Transverse colon (tissue), 4 donors: ENCODE measurements at regions not wholly inside any gene's neighbourhood (a gene's known extent, or its start where the extent isn't known, plus 50 kb on each side); places are given as distances from the start of the nearest gene placed in this dataset.

Experiments
- DNase-seq: peaks from one replicate; pipeline ENCODE4 v3.0.0-alpha.2; 2019
- H3K27ac ChIP-seq, 4 donors: fragments of 200-600 bp; sonication (generic); 2 replicates each; pipeline ENCODE4 v1.5.1; 2016 to 2018; ENCODE audit warnings: inconsistent platforms in 4 of 4
- H3K27me3 ChIP-seq: fragments of 200-600 bp; sonication (generic); 2 replicates; pipeline ENCODE4 v1.5.1; 2017; ENCODE audit warnings: inconsistent platforms
- H3K36me3 ChIP-seq, 4 donors: fragments of 200-600 bp; sonication (generic); 2 replicates each; pipeline ENCODE4 v1.5.1; 2017 to 2019; ENCODE audit warnings: inconsistent platforms in 4 of 4
- H3K4me1 ChIP-seq, 4 donors: fragments of 200-600 bp; sonication (generic); 2 replicates each; pipeline ENCODE4 v1.5.1; 2017 to 2020; ENCODE audit warnings: inconsistent platforms in 4 of 4
- H3K4me3 ChIP-seq, 4 donors: fragments of 200-600 bp; sonication (generic); 1 replicate in 1 of 4; 2 replicates in 3 of 4; pipeline versions ENCODE4 v1.5.1 to v1.6.1; 2017 to 2019; ENCODE audit warnings: inconsistent platforms in 4 of 4
- H3K9me3 ChIP-seq, 2 donors: fragments of 200-600 bp; sonication (generic); 2 replicates each; pipeline ENCODE4 v1.5.1; 2017 to 2019; ENCODE audit warnings: inconsistent platforms in 2 of 2
- CTCF ChIP-seq, 5 experiments: fragments of 200-600 bp in 3 of 5; fragments of 450-650 bp in 2 of 5; sonication (generic) in 3 of 5; IDR thresholded peaks; 1 replicate in 2 of 5; 2 replicates in 3 of 5; pipeline ENCODE4 v1.5.1; 2016 to 2017; ENCODE audit warnings: antibody characterized with exemption in 5 of 5, inconsistent platforms in 3 of 5, mild to moderate bottlenecking in 2 of 5, moderate library complexity in 1 of 5
- EP300 ChIP-seq: sonication (generic); formaldehyde crosslinking; IDR thresholded peaks from one replicate; pipeline ENCODE4 v1.6.1; 2017; ENCODE audit warnings: antibody characterized with exemption, low read depth
- POLR2A ChIP-seq: fragments of 450-650 bp; IDR thresholded peaks from one replicate; pipeline ENCODE4 v1.6.1; 2016; ENCODE audit warnings: antibody characterized with exemption, mild to moderate bottlenecking, moderate library complexity
- POLR2AphosphoS5 ChIP-seq, 3 donors: sonication (generic); formaldehyde crosslinking; IDR thresholded peaks; one replicate each; pipeline ENCODE4 v1.6.1; 2016; ENCODE audit warnings: antibody characterized with exemption in 3 of 3
- WGBS, 2 donors: methylation state at CpG; one replicate each; pipeline ENCODE4 v1.1.5; 2018; ENCODE audit warnings: low coverage in 1 of 2; 5-methylcytosine and 5-hydroxymethylcytosine counted together
- in situ Hi-C, 4 donors: fragments of 200-750 bp; cut with MboI; loops; one replicate each; pipeline versions ENCODE4 v1.15.0 to v1.15.1; 2017; ENCODE audit warnings: low sequenced_read_pairs in 3 of 4, low pct_ligation_motif_present in 1 of 4, low pct_unique_long_range_greater_than_20kb in 1 of 4
- intact Hi-C: fragments of 100-400 bp; cut with DNase I; formaldehyde crosslinking; loops from one replicate; pipeline ENCODE4 v1.15.1; 2023; ENCODE audit warnings: low total_unique reads

GRCh38 chr16:26276289-26276688 is 584.5 kb downstream of the HS3ST4 start:
- H3K36me3 ChIP-seq: no peaks in the 10 kb centered on the region
- in situ Hi-C loops (loop anchor here in 1 of 4 donors (25.0 kb wide), 1 partner anchor 111 kb away; no protein-coding TSS in a partner anchor), intact Hi-C loops (no loop called here)
- H3K4me1 ChIP-seq: no peaks in the 10 kb centered on the region
- WGBS, 2 donors: 73 to 74% methylated on average over 3 to 4 of the region's 4 CpGs
- TF ChIP-seq POLR2A: no peak
- TF ChIP-seq POLR2AphosphoS5 (IDR thresholded peaks at IDR 0.05): no peak
- H3K9me3 ChIP-seq: no peaks in the 10 kb centered on the region
- H3K4me3 ChIP-seq: no peak overlapping the region
- DNase-seq: no peak
- H3K27me3 ChIP-seq: no peaks in the 10 kb centered on the region
- H3K27ac ChIP-seq: no peak overlapping the region

GRCh38 chr16:26281381-26282110 is 589.8 kb downstream of the HS3ST4 start:
- DNase-seq: no peak
- no peak for TF ChIP-seq POLR2A
- Histone ChIP-seq H3K4me1 (no peaks in the 10 kb centered on the region), H3K27ac (no peak overlapping the region), H3K36me3 (no peaks in the 10 kb centered on the region), H3K4me3 (no peak overlapping the region), H3K27me3 (no peaks in the 10 kb centered on the region), H3K9me3 (no peaks in the 10 kb centered on the region)
- intact Hi-C loops (no loop called here), in situ Hi-C loops (loop anchor here in 1 of 4 donors (25.0 kb wide), 1 partner anchor 106 kb away; no protein-coding TSS in a partner anchor)
- WGBS, 2 donors: 60 to 68% methylated on average over 3 to 8 of the region's 8 CpGs

DNA sequence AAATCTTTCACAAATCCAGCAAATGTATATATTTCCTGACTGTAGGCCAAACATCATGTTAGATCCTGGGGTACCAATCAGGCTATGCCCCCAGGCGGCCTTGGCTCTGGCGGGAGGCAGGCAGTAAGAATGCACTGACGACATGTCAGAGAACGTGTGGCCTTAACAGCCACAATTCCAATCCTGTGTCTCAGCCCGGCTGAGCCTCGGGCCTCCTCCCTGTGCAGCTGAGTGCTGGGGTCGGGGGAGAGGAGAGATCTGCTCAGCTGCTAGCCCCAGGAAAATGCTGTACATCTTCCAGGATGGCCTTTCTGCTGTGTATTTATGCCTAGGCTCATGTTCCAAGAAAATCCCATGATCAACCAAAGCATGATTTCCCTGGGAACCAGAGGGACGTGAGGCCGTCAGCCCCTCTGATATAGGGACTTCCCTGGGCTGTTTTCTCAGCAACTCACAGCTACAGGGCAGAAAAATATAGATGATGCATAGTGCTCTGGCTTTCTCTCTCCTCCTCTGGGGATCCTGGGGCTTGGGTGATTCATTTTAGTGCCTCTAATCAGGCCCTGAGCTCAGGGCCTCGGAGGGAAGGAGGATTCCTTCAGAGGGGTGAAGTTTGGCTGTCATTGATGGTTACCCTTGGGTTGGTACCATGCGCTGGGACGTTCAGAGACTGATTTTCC is 604.0 kb downstream of the HS3ST4 start:
- TF ChIP-seq EP300 (no peak), POLR2AphosphoS5 (IDR thresholded peaks at IDR 0.05) (no peak), POLR2A (no peak), CTCF (IDR thresholded peaks at IDR 0.05) (no peak)
- H3K36me3 ChIP-seq: no peaks in the 10 kb centered on the region
- no peak overlapping the region for H3K4me3 ChIP-seq
- H3K9me3 ChIP-seq: no peaks in the 10 kb centered on the region
- no peaks in the 10 kb centered on the region for H3K27me3 ChIP-seq
- H3K27ac ChIP-seq: no peak overlapping the region
- intact Hi-C loops: no loop called here
- 60 to 64% methylated on average over 1 to 12 of the region's 12 CpGs for WGBS, 2 donors
- no peaks in the 10 kb centered on the region for H3K4me1 ChIP-seq
- no peak for DNase-seq
- in situ Hi-C loops: loop anchor here in 1 of 4 donors (25.0 kb wide), 1 partner anchor 92 kb away; no protein-coding TSS in a partner anchor

DNA sequence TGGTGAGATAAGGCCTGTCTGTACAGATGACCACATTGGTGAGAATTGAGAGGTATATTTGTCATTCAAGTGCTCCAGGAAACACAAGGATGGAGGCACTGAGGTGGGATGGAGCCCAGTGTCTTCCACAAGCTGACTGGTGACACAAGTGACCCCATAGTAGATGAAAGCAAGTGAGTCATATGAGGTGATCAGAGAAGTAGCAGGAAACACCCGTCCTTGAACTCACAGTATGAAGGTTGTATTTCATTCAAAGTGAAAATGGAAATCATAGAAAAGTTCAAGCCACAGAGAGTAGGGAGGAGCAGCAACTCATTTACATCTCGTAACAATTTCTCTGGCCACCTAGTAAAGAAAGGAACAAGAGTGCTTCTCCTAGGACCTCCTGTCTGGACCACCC is 609.8 kb downstream of the HS3ST4 start:
- no peaks in the 10 kb centered on the region for H3K27me3 ChIP-seq
- WGBS, 2 donors: 40 to 71% methylated on average over 1 to 2 of the region's 2 CpGs
- no peak for DNase-seq
- no peak overlapping the region for H3K4me3 ChIP-seq
- no peaks in the 10 kb centered on the region for H3K36me3 ChIP-seq
- in situ Hi-C loops (no loop called here), intact Hi-C loops (no loop called here)
- H3K4me1 ChIP-seq: no peaks in the 10 kb centered on the region
- no peak overlapping the region for H3K27ac ChIP-seq
- no peaks in the 10 kb centered on the region for H3K9me3 ChIP-seq
- TF ChIP-seq POLR2AphosphoS5 (IDR thresholded peaks at IDR 0.05): no peak

DNA sequence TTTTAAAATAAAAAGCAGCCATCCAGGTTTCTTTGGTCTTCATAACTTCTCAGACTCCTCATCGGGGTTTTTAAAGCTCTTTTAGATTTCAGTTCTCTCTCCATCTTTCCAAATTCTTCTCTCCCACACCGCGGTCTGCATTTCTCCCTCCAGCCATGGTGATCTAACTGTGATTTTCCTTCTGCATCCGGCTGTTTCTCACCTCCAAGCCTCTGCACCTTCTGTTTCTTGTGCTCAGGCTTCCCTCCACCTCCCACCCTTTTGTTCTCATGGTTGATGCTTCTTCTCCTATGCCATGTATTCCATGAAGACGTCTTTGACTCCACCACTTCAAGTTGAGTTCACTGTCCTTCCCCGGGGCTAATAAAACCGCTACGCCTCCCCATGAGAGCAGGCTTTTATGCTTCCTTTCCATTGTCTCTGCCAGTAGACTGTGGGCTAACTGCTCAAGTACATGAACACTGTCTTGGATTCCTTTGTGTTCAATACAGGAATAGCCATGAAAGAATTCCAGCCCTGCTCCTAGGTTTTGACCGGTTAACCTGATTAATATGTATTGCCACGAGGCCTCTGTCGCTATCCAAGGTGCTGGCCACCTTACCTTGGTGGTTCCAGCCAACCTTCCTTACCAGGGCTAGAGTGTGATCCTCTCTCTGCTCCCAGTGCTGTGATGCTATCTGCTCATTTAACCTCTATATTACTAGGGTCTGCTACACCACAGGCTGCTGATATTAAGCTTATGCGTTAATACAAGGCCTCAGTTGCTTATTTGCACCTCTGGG is 625.1 kb downstream of the HS3ST4 start:
- no peak for TF ChIP-seq POLR2A
- no peak for TF ChIP-seq POLR2AphosphoS5 (IDR thresholded peaks at IDR 0.05)
- TF ChIP-seq CTCF (IDR thresholded peaks at IDR 0.05): no peak
- TF ChIP-seq EP300: no peak
- Histone ChIP-seq H3K27ac (no peak overlapping the region), H3K36me3 (no peaks in the 10 kb centered on the region), H3K27me3 (no peaks in the 10 kb centered on the region), H3K4me3 (no peak overlapping the region), H3K4me1 (no peaks in the 10 kb centered on the region), H3K9me3 (no peaks in the 10 kb centered on the region)
- DNase-seq: no peak
- in situ Hi-C loops (no loop called here), intact Hi-C loops (no loop called here)
- WGBS, 2 donors: 78 to 88% methylated on average over 9 to 12 of the region's 12 CpGs
